HL-60 (cell line): ENCODE measurements at regions not wholly inside any gene's neighbourhood (a gene's known extent, or its start where the extent isn't known, plus 50 kb on each side); places are given as distances from the start of the nearest gene placed in this dataset.

Experiments
- POLR2AphosphoS5 ChIP-seq: IDR thresholded peaks from 2 replicates; pipeline ENCODE4 v1.6.1; 2012; ENCODE audit warnings: low read depth
- SPI1 ChIP-seq: IDR thresholded peaks from 2 replicates; pipeline ENCODE4 v1.6.1; 2012; ENCODE audit warnings: low read depth, mild to moderate bottlenecking, borderline replicate concordance
- TF ChIP-seq, protein P1 (sequence below): IDR thresholded peaks from one replicate; pipeline ENCODE4 v1.5.1; 2011; ENCODE audit warnings: low read length, control low read depth, inconsistent platforms; ENCODE audit not compliant: insufficient read depth
- TF ChIP-seq, protein P2 (sequence below): IDR thresholded peaks from 2 replicates; pipeline ENCODE4 v1.6.1; 2012; ENCODE audit warnings: low read depth; ENCODE audit not compliant: insufficient replicate concordance

DNA sequence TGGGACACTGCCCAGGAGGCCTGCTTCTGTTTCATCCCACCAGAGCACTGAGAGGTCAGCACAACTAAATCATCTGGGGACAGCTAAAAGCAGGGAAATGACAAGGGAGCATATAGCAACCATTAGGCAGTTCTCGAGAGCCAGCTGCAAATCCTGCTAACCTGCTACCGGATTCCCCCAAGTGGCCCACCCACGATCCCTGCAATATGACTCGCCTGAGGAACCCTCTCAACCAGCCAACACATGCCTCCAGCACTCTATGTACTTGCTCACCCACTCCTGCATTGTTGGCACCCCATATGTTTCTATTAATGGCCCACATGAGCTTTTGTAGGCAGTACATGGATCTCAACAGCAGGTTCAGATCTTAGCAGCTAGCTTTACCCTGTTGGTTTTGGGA lies 326.0 kb downstream of the GABRG2 start:
- TF ChIP-seq, protein P1, sequence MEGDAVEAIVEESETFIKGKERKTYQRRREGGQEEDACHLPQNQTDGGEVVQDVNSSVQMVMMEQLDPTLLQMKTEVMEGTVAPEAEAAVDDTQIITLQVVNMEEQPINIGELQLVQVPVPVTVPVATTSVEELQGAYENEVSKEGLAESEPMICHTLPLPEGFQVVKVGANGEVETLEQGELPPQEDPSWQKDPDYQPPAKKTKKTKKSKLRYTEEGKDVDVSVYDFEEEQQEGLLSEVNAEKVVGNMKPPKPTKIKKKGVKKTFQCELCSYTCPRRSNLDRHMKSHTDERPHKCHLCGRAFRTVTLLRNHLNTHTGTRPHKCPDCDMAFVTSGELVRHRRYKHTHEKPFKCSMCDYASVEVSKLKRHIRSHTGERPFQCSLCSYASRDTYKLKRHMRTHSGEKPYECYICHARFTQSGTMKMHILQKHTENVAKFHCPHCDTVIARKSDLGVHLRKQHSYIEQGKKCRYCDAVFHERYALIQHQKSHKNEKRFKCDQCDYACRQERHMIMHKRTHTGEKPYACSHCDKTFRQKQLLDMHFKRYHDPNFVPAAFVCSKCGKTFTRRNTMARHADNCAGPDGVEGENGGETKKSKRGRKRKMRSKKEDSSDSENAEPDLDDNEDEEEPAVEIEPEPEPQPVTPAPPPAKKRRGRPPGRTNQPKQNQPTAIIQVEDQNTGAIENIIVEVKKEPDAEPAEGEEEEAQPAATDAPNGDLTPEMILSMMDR: no peak
- TF ChIP-seq, protein P2, sequence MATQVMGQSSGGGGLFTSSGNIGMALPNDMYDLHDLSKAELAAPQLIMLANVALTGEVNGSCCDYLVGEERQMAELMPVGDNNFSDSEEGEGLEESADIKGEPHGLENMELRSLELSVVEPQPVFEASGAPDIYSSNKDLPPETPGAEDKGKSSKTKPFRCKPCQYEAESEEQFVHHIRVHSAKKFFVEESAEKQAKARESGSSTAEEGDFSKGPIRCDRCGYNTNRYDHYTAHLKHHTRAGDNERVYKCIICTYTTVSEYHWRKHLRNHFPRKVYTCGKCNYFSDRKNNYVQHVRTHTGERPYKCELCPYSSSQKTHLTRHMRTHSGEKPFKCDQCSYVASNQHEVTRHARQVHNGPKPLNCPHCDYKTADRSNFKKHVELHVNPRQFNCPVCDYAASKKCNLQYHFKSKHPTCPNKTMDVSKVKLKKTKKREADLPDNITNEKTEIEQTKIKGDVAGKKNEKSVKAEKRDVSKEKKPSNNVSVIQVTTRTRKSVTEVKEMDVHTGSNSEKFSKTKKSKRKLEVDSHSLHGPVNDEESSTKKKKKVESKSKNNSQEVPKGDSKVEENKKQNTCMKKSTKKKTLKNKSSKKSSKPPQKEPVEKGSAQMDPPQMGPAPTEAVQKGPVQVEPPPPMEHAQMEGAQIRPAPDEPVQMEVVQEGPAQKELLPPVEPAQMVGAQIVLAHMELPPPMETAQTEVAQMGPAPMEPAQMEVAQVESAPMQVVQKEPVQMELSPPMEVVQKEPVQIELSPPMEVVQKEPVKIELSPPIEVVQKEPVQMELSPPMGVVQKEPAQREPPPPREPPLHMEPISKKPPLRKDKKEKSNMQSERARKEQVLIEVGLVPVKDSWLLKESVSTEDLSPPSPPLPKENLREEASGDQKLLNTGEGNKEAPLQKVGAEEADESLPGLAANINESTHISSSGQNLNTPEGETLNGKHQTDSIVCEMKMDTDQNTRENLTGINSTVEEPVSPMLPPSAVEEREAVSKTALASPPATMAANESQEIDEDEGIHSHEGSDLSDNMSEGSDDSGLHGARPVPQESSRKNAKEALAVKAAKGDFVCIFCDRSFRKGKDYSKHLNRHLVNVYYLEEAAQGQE: no peak
- TF ChIP-seq SPI1 (no peak), POLR2AphosphoS5 (no peak)
